ENCODE measurements at regions not wholly inside any gene's neighbourhood (a gene's known extent, or its start where the extent isn't known, plus 50 kb on each side); places are given as distances from the start of the nearest gene placed in this dataset.

DNA sequence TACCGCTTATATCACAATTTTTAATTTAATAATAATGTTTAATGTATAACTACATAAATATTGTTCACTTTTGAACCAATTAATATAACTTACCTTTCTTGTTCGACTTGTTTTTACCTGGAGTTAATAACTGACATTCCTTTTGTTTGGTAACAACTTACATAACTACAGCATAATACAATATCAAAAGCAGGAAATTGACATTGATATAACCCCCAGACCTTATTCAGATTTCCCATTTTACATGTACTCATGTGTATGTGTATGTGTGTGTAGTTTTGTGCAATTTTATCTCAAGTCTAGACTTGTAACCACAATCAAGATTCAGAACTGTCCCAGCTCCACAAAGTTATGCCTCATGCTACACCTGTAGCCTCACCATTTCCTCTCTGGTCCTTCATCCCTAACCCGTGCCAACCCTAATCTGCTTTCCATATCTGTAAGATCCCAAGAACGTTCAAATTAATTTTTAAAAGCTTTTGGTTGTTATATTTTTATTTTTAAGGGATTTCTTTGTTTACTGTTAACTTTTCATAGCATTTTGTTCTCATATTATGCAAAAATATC lies 190.6 kb downstream of the MANEA start:
- in situ Hi-C loops (cut with HindIII; ENCODE audit: extremely low pct_ligation_motif_present, low pct_unique_long_range_greater_than_20kb), result no loop called here
- ChIA-PET CTCF (ENCODE audit: low intra/inter-chr PET ratio, low total read pairs) (no interaction called here), POLR2A (no interaction called here)
- BruUV-seq (replicated peaks), result no TSS peak
- ATAC-seq, result no peak
- Histone ChIP-seq H3K9ac (ENCODE audit: insufficient read depth, low read depth, low read length) (no peak overlapping the region), H3K4me1 (ENCODE audit: insufficient read depth, low read length) (0 out of 2 replicates have a peak, but pooled peaks cover 5% of the 10 kb centered on the region), H3K4me3 (replicated peaks in 1 of 3; ENCODE audit: insufficient read depth in 1 of 3, low read depth in 2 of 3, low read length in 3 of 3) (no peak overlapping the region), H3K27me3 (ENCODE audit: control insufficient read depth in 1 of 2, insufficient read depth in 2 of 2, low read length in 2 of 2) (no peaks in the 10 kb centered on the region), H3K4me2 (ENCODE audit: low read depth, low read length) (no peak overlapping the region), H4K20me1 (ENCODE audit: insufficient read depth, low read length) (no peaks in the 10 kb centered on the region), H3K79me2 (ENCODE audit: insufficient read depth, low read length) (no peaks in the 10 kb centered on the region), H3K36me3 (replicated peaks in 1 of 2; ENCODE audit: control insufficient read depth in 1 of 2, insufficient read depth in 2 of 2, low read length in 2 of 2) (no peaks in the 10 kb centered on the region), H2AFZ (ENCODE audit: low read length) (no peak overlapping the region), H3K27ac (ENCODE audit: extremely low read length, insufficient read depth, low read length) (no peak overlapping the region), H3K9me3 (ENCODE audit: low read length) (no peaks in the 10 kb centered on the region)
- intact Hi-C loops (cut with micrococcal nuclease; ENCODE audit: unreplicated experiment), result loop anchor here (1.0 kb wide), 2 partner anchors 98 to 155 kb away; no protein-coding TSS in a partner anchor
- DNase-seq (ENCODE audit: low spot score), result no peak
- FAIRE-seq, result no peak
- TF ChIP-seq TCF12 (IDR thresholded peaks at IDR 0.05), result no peak
- TF ChIP-seq TCF12 (CRISPR knock-in tag; IDR thresholded peaks at IDR 0.05), result no peak
- TF ChIP-seq ZNF335 (CRISPR knock-in tag; IDR thresholded peaks at IDR 0.05), result no peak
- TF ChIP-seq ZNF138 (CRISPR knock-in tag; IDR thresholded peaks at IDR 0.05; ENCODE audit: low read depth), result no peak
- no peak for TF ChIP-seq CREM (IDR thresholded peaks at IDR 0.05)
- TF ChIP-seq CREM (CRISPR knock-in tag; IDR thresholded peaks at IDR 0.05), result no peak
- WGBS (ENCODE audit: low lambda C conversion rate), result 76% methylated on average over 4 of the region's 4 CpGs

DNA sequence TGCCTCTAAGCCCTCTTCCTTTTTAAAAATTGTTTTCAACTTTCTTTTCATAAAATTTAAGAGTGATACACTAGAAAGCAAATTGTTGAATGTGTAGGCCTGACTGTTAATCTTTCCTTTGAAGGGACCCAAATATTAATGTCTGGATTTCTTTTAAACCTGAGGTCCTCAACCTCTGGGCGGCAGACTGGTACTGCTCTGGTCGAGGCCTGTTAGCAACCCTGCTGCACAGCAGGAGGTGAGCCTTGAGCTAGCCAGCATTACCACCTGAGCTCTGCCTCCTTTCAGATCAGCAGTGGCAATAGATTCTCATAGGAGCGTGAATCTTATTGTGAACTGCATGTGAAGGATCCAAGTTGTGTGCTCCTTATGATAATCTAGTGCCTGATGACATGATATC lies 191.2 kb downstream of the MANEA start:
- WGBS (ENCODE audit: low lambda C conversion rate), result 37% methylated on average over 3 of the region's 3 CpGs
- no peaks in the 10 kb centered on the region for H4K20me1 ChIP-seq (ENCODE audit: insufficient read depth, low read length)
- ATAC-seq, result peak; percentile 99
- TF ChIP-seq SMC3 (IDR thresholded peaks at IDR 0.05; ENCODE audit: low read length), result peak; percentile 92
- TF ChIP-seq SALL1 (CRISPR knock-in tag; IDR thresholded peaks at IDR 0.05), result peak; percentile 45; the same call in 1 of the 2 replicates
- TF ChIP-seq ZBTB7A (CRISPR knock-in tag; IDR thresholded peaks at IDR 0.05), result no peak
- TF ChIP-seq, protein P1, sequence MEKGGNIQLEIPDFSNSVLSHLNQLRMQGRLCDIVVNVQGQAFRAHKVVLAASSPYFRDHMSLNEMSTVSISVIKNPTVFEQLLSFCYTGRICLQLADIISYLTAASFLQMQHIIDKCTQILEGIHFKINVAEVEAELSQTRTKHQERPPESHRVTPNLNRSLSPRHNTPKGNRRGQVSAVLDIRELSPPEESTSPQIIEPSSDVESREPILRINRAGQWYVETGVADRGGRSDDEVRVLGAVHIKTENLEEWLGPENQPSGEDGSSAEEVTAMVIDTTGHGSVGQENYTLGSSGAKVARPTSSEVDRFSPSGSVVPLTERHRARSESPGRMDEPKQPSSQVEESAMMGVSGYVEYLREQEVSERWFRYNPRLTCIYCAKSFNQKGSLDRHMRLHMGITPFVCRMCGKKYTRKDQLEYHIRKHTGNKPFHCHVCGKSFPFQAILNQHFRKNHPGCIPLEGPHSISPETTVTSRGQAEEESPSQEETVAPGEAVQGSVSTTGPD (CRISPR knock-in tag; IDR thresholded peaks at IDR 0.05), result no peak
- TF ChIP-seq GATAD2A (CRISPR knock-in tag; IDR thresholded peaks at IDR 0.05), result 0 out of 2 replicates have a peak, but pooled peaks have one; percentile 20
- peak; percentile 93 for TF ChIP-seq STAG1 (CRISPR knock-in tag; IDR thresholded peaks at IDR 0.05)
- 0 out of 2 replicates have a peak, but pooled peaks have one; percentile 17 for TF ChIP-seq TARDBP (CRISPR knock-in tag; IDR thresholded peaks at IDR 0.05)
- peak; percentile 86 for TF ChIP-seq RAD21 (CRISPR knock-in tag; IDR thresholded peaks at IDR 0.05)
- TF ChIP-seq, protein P2, sequence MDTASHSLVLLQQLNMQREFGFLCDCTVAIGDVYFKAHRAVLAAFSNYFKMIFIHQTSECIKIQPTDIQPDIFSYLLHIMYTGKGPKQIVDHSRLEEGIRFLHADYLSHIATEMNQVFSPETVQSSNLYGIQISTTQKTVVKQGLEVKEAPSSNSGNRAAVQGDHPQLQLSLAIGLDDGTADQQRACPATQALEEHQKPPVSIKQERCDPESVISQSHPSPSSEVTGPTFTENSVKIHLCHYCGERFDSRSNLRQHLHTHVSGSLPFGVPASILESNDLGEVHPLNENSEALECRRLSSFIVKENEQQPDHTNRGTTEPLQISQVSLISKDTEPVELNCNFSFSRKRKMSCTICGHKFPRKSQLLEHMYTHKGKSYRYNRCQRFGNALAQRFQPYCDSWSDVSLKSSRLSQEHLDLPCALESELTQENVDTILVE (CRISPR knock-in tag; IDR thresholded peaks at IDR 0.05), result no peak
- TF ChIP-seq ZNF709 (CRISPR knock-in tag; IDR thresholded peaks at IDR 0.05), result no peak
- no peak for TF ChIP-seq RBAK (CRISPR knock-in tag; IDR thresholded peaks at IDR 0.05)
- TF ChIP-seq, protein P3, sequence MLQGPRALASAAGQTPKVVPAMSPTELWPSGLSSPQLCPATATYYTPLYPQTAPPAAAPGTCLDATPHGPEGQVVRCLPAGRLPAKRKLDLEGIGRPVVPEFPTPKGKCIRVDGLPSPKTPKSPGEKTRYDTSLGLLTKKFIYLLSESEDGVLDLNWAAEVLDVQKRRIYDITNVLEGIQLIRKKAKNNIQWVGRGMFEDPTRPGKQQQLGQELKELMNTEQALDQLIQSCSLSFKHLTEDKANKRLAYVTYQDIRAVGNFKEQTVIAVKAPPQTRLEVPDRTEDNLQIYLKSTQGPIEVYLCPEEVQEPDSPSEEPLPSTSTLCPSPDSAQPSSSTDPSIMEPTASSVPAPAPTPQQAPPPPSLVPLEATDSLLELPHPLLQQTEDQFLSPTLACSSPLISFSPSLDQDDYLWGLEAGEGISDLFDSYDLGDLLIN (CRISPR knock-in tag; IDR thresholded peaks at IDR 0.05; ENCODE audit: borderline replicate concordance), result no peak

More for the DNA sequence above, 191.2 kb downstream of the MANEA start:
- Histone ChIP-seq H3K4me1 (ENCODE audit: insufficient read depth, low read length) (0 out of 2 replicates have a peak, but pooled peaks cover 5% of the 10 kb centered on the region), H3K27me3 (ENCODE audit: control insufficient read depth in 1 of 2, insufficient read depth in 2 of 2, low read length in 2 of 2) (no peaks in the 10 kb centered on the region), H3K27ac (ENCODE audit: extremely low read length, insufficient read depth, low read length) (no peak overlapping the region), H2AFZ (ENCODE audit: low read length) (no peak overlapping the region), H3K79me2 (ENCODE audit: insufficient read depth, low read length) (no peaks in the 10 kb centered on the region), H3K9ac (ENCODE audit: insufficient read depth, low read depth, low read length) (no peak overlapping the region), H3K4me3 (replicated peaks in 1 of 3; ENCODE audit: insufficient read depth in 1 of 3, low read depth in 2 of 3, low read length in 3 of 3) (no peak overlapping the region), H3K4me2 (ENCODE audit: low read depth, low read length) (no peak overlapping the region), H3K9me3 (ENCODE audit: low read length) (no peaks in the 10 kb centered on the region), H3K36me3 (replicated peaks in 1 of 2; ENCODE audit: control insufficient read depth in 1 of 2, insufficient read depth in 2 of 2, low read length in 2 of 2) (no peaks in the 10 kb centered on the region)
- BruUV-seq (replicated peaks), result no TSS peak
- ChIA-PET CTCF (ENCODE audit: low intra/inter-chr PET ratio, low total read pairs) (no interaction called here), POLR2A (no interaction called here)
- intact Hi-C loops (cut with micrococcal nuclease; ENCODE audit: unreplicated experiment), result loop anchor here (1.0 kb wide), 2 partner anchors 98 to 155 kb away; no protein-coding TSS in a partner anchor
- FAIRE-seq (peak; percentile 66), DNase-seq (ENCODE audit: low spot score) (peak; percentile 49)
- in situ Hi-C loops (cut with HindIII; ENCODE audit: extremely low pct_ligation_motif_present, low pct_unique_long_range_greater_than_20kb), result no loop called here

All from HepG2 (cell line).